Choroid plexus epithelial cell (primary cell): ENCODE measurements at regions not wholly inside any gene's neighbourhood (a gene's known extent, or its start where the extent isn't known, plus 50 kb on each side); places are given as distances from the start of the nearest gene placed in this dataset.
"Not testable (repeated sequence)": the region's sequence is repeated elsewhere in the genome, so short reads cannot be mapped to it uniquely, and the experiment has no call there.

ENCODE experiments used
- DNase-seq: peaks from one replicate; pipeline ENCODE4 v3.0.0-alpha.2; 2010; ENCODE audit warnings: low read depth
- H3K4me3 ChIP-seq: 2 replicates; pipeline ENCODE4 v1.5.1; 2011; ENCODE audit warnings: low read depth, mild to moderate bottlenecking, control low read depth, low read length, moderate library complexity
- TF ChIP-seq, protein P1 (sequence below): conservative IDR thresholded peaks from 2 replicates; pipeline ENCODE4 v1.5.1; 2011; ENCODE audit warnings: low read depth, mild to moderate bottlenecking, control low read depth, inconsistent platforms, low read length, moderate library complexity

DNA sequence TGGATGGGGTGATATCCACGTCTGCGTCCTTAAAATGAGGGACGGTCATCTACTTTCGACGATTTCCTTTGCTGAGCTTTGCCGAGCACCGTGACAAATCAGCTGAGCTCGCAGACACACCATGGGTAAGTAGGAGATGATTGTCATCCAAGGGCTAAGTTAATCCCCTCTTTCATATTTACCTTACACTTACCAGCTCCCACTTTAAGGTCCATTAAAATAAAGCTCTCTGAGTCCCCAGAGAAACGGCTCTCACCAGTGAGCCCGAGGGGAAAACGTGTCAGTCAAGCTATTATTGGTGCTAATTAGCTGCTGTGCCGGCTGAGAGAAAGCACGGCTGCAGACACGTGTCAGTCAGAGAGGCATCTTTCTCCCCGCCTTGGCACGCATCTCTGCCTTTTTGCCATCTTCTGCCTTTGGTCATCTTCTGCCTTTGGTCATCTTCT lies 72.2 kb downstream of the CRLF2 start:
- TF ChIP-seq, protein P1, sequence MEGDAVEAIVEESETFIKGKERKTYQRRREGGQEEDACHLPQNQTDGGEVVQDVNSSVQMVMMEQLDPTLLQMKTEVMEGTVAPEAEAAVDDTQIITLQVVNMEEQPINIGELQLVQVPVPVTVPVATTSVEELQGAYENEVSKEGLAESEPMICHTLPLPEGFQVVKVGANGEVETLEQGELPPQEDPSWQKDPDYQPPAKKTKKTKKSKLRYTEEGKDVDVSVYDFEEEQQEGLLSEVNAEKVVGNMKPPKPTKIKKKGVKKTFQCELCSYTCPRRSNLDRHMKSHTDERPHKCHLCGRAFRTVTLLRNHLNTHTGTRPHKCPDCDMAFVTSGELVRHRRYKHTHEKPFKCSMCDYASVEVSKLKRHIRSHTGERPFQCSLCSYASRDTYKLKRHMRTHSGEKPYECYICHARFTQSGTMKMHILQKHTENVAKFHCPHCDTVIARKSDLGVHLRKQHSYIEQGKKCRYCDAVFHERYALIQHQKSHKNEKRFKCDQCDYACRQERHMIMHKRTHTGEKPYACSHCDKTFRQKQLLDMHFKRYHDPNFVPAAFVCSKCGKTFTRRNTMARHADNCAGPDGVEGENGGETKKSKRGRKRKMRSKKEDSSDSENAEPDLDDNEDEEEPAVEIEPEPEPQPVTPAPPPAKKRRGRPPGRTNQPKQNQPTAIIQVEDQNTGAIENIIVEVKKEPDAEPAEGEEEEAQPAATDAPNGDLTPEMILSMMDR: no peak
- no peak overlapping the region for H3K4me3 ChIP-seq
- no peak for DNase-seq

DNA sequence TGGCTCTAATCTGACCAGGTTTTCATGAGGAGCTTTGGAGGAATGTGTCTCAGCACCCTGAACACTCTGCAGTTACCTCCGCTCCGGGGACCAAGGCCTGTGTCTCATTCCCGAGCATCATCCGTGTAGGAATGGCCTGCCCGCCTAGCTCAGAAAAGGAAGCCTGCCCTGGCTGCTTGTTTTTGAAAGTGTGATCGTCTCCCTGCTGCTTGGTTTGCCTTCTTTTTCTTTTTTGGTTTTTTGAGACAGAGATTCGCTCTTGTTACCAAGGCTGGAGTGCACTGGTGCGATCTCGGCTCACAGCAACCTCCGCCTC lies 73.3 kb downstream of the CRLF2 start:
- TF ChIP-seq, protein P1: no peak
- DNase-seq: no peak
- H3K4me3 ChIP-seq: no peak overlapping the region

DNA sequence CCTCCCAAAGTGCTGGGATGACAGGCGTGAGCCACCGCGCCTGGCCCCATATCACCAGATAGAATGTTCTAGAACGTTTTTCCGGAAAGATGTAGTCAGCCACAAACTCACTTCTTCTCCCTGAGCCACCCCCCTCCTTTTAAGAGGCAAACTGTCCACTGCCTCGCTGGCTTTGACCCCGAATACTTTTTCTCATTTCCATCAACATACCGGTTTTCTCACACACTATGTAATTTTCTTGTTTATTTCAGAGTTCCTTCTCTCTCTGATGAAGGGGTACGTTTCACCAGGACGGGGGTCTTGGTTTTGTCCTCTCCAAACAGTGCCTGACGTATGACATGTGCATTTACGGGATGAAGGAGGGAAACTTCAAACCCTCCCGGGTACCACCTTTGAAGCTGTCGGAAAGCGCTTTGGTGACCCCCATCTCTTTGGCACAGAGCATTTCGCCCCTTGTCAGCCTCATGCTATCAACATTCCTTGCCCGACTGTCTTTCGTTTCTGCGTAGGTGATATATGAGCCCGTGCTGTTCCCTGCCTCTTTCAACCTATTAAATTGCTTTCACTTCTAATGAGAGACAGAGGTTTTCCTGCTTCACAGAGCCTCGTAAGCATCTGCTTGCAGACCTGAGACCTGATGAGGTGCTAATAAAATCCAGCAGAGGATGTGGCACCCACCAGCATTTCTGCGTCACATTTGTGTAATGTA lies 73.8 kb downstream of the CRLF2 start:
- TF ChIP-seq, protein P1: no peak
- no peak for DNase-seq

DNA sequence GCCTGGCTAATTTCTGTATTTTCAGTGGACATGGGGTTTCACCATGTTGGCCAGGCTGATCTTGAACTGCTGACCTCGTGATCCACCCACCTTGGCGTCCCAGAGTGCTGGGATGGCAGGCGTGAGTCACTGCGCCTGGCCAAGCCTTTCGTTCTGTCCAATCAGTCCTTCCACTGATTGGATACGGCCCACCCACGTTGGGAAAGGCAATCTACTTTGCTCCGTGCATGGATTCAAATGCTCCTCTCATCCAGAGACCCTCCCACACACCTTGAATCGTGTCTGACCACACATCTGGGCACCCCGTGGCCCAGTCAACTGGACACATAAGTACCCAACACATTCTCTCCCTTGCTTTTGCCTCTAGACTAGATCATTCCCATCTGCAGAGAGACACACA lies 74.9 kb downstream of the CRLF2 start:
- no peak overlapping the region for H3K4me3 ChIP-seq
- no peak for DNase-seq
- TF ChIP-seq, protein P1: no peak

More for the DNA sequence above, 73.8 kb downstream of the CRLF2 start:
- H3K4me3 ChIP-seq: no peak overlapping the region

DNA sequence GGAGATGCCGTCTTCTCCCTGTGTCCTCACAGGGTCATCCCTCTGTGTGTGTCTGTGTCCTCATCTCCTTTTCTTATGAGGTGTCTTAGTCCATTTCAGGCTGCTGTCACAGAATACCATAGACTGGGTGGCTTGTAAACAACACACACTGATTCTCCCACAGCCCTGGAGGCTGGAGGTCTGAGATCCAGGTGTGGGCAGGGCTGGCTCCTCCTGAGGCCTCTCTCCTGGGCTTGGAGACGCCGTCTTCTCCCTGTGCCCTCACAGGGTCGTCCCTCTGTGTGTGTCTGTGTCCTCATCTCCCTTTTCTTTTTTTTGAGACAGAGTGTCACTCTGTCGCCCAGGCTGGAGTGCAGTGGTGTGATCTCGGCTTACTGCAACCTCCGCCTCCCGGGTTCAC lies 75.9 kb downstream of the CRLF2 start:
- not testable (repeated sequence) for H3K4me3 ChIP-seq, DNase-seq

DNA sequence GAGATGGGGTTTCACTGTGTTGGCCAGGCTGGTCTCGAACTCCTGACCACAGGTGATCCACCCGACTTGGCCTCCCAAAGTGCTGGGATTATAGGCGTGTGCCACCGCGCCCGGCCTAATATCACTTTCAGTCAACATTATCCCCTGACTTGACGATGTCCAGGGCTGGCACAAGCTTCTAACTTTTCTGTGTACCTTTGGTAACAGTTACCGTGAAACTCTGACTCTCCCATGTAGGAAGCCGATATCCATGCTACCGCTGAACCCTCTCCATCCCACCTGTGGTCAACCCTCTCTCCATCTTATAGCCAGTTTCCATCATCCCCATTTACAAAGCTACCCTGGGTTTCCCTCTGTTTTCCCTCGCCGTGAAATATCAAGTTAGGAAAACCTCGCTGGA lies 77.5 kb downstream of the CRLF2 start:
- no peak overlapping the region for H3K4me3 ChIP-seq
- TF ChIP-seq, protein P1: no peak
- DNase-seq: no peak

DNA sequence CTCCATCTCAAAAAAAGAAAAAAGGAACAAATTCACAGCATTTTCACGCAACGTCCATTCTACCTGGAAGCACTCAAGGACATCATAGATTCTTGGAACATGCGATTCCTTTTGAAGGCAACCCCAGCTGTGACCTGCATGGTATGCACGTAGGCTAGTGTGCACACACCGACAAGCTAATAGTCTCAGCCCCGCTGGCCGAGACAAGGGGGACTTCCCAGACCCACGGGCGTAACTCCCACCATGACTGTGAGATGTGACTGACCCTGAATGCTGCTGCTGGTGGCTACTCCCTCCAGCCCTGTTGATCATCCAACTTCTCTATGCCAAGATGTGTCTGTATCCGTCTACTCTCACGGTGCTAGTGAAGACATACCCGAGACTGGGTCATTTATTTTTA lies 78.3 kb downstream of the CRLF2 start:
- no peak for DNase-seq
- TF ChIP-seq, protein P1: no peak
- H3K4me3 ChIP-seq: no peak overlapping the region
